Neural cell (in vitro differentiated cells): ENCODE measurements at regions not wholly inside any gene's neighbourhood (a gene's known extent, or its start where the extent isn't known, plus 50 kb on each side); places are given as distances from the start of the nearest gene placed in this dataset.

ENCODE experiments used
- H2AFZ ChIP-seq: fragments of 200-600, 300-800 bp; sonication (generic), shearing (Covaris generic); 2 replicates; pipeline ENCODE4 v1.6.0; 2014; ENCODE audit warnings: low read depth, mild to moderate bottlenecking, antibody characterized with exemption, low read length, moderate library complexity
- H3F3A ChIP-seq: fragments of 200-600 bp; shearing (Covaris generic); 2 replicates; pipeline ENCODE4 v1.6.1; 2016; ENCODE audit warnings: mild to moderate bottlenecking, moderate library complexity, mixed read lengths, antibody characterized with exemption, low read length; ENCODE audit not compliant: insufficient read depth, poor library complexity, severe bottlenecking
- H3K27ac ChIP-seq: fragments of 200-600, 300-800 bp; sonication (generic), shearing (Covaris generic); 2 replicates; pipeline ENCODE4 v1.5.1; 2014; ENCODE audit warnings: mild to moderate bottlenecking, low read length, moderate library complexity
- H3K27me3 ChIP-seq: fragments of 300-800, 200-600 bp; sonication (generic), shearing (Covaris generic); 2 replicates; pipeline ENCODE4 v1.6.0; 2014; ENCODE audit warnings: mild to moderate bottlenecking, low read depth, low read length, moderate library complexity; ENCODE audit not compliant: insufficient read depth
- H3K36me3 ChIP-seq: fragments of 300-800, 200-600 bp; sonication (generic), shearing (Covaris generic); 2 replicates; pipeline ENCODE4 v1.5.1; 2014; ENCODE audit warnings: mild to moderate bottlenecking, antibody characterized with exemption, low read length, moderate library complexity; ENCODE audit not compliant: insufficient read depth
- H3K4me2 ChIP-seq: fragments of 300-800, 200-600 bp; sonication (generic), shearing (Covaris generic); 2 replicates; pipeline ENCODE4 v1.6.0; 2014; ENCODE audit warnings: mild to moderate bottlenecking, low read length
- H3K4me3 ChIP-seq: fragments of 300-800, 200-600 bp; sonication (generic), shearing (Covaris generic); 2 replicates; pipeline ENCODE4 v1.5.1; 2014; ENCODE audit warnings: mild to moderate bottlenecking, low read length, moderate library complexity
- H3K79me2 ChIP-seq: fragments of 200-600 bp; shearing (Covaris generic); replicated peaks from 2 replicates; pipeline ENCODE4 v1.6.0; 2014; ENCODE audit warnings: mild to moderate bottlenecking, low read length, moderate library complexity; ENCODE audit not compliant: insufficient read depth
- H3K9ac ChIP-seq: fragments of 300-800, 200-600 bp; sonication (generic), shearing (Covaris generic); 2 replicates; pipeline ENCODE4 v1.6.1; 2016; ENCODE audit warnings: mild to moderate bottlenecking, low read length, mixed read lengths
- H3K9me2 ChIP-seq: fragments of 200-600 bp; shearing (Covaris generic); 2 replicates; pipeline ENCODE4 v1.6.1; 2016; ENCODE audit warnings: mild to moderate bottlenecking, low read length, mixed read lengths; ENCODE audit not compliant: insufficient read depth
- H3K9me3 ChIP-seq: fragments of 200-600, 300-800 bp; sonication (generic), shearing (Covaris generic); 2 replicates; pipeline ENCODE4 v1.6.1; 2016; ENCODE audit warnings: mild to moderate bottlenecking, mixed run types, low read length, moderate library complexity, mixed read lengths
- H4K20me1 ChIP-seq: fragments of 200-600 bp; shearing (Covaris generic); 2 replicates; pipeline ENCODE4 v1.6.1; 2016; ENCODE audit warnings: mild to moderate bottlenecking, mixed run types; ENCODE audit not compliant: insufficient read depth
- CTCF ChIP-seq: fragments of 450-650 bp; IDR thresholded peaks from 2 replicates; pipeline ENCODE4 v1.5.1; 2014; ENCODE audit warnings: antibody characterized with exemption, mild to moderate bottlenecking, moderate library complexity; ENCODE audit not compliant: poor library complexity, severe bottlenecking
- EP300 ChIP-seq: fragments of 450-650 bp; conservative IDR thresholded peaks from 2 replicates; pipeline ENCODE4 v1.6.1; 2014; ENCODE audit warnings: antibody characterized with exemption, mild to moderate bottlenecking, moderate library complexity; ENCODE audit not compliant: poor library complexity, severe bottlenecking
- EZH2 ChIP-seq: fragments of 200-600, 300-800 bp; shearing (Covaris generic), sonication (generic); IDR thresholded peaks from 2 replicates; pipeline ENCODE4 v1.6.1; 2014; ENCODE audit warnings: antibody characterized with exemption, low read length, borderline replicate concordance, mild to moderate bottlenecking; ENCODE audit not compliant: insufficient read depth, poor library complexity, severe bottlenecking
- MXI1 ChIP-seq: fragments of 450-650 bp; conservative IDR thresholded peaks from 2 replicates; pipeline ENCODE4 v1.6.1; 2014; ENCODE audit warnings: antibody characterized with exemption, mild to moderate bottlenecking; ENCODE audit not compliant: poor library complexity, severe bottlenecking
- POLR2AphosphoS5 ChIP-seq: IDR thresholded peaks from 2 replicates; pipeline ENCODE4 v1.6.1; 2012
- RAD21 ChIP-seq: fragments of 450-650 bp; conservative IDR thresholded peaks from 2 replicates; pipeline ENCODE4 v1.6.1; 2014; ENCODE audit warnings: antibody characterized with exemption, mild to moderate bottlenecking, moderate library complexity
- SMC3 ChIP-seq: fragments of 450-650 bp; conservative IDR thresholded peaks from 2 replicates; pipeline ENCODE4 v1.6.1; 2014; ENCODE audit warnings: antibody characterized with exemption, mild to moderate bottlenecking, moderate library complexity; ENCODE audit not compliant: poor library complexity
- TAF1 ChIP-seq: IDR thresholded peaks from 2 replicates; pipeline ENCODE4 v1.6.1; 2012; ENCODE audit warnings: low read depth
- TF ChIP-seq, protein P1 (sequence below): IDR thresholded peaks from 2 replicates; pipeline ENCODE4 v1.6.1; 2012; ENCODE audit warnings: borderline replicate concordance

DNA sequence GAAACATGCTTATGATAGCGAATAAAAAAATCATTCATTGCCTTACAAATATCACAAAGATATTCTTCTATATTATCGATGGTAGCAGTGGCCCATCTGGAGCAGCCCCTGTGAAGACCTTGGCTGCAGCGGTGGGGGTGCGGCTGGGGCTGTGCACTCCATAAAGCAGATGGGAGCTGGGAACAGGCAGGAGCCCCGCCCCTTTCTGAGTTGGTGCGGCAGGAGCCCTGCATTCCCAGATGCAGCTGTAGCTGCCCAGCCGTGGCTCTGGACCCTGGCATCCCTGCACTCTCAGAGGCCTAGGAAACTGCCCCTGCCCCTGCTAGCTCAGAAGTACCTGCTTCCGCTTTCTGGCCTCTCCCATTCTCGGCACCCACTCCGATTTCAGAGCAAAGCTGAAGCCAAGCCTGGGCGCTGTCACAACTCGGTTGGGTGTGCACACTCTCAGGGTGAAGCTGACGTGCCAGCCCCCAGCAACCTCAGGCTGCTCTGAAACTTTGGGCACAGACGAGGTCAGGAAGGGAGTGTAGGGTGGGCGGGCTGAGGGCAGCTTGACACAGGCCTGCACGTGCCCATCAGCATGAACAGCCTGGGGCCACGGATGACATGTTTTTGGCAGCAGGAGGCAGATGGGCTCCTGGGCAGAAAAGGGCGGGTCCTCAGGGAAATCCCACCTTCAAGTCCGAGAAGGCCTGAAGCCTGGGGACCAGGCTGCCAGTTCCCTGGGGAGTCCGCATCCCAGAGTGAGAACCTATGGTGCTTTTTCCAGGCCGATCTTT, 1440.8 kb upstream of the ACO1 start:
- H3K27ac ChIP-seq, result no peak overlapping the region
- no peaks in the 10 kb centered on the region for H4K20me1 ChIP-seq
- H2AFZ ChIP-seq, result no peak overlapping the region
- no peak overlapping the region for H3K4me3 ChIP-seq
- H3F3A ChIP-seq, result no peaks in the 10 kb centered on the region
- H3K9me3 ChIP-seq, result no peaks in the 10 kb centered on the region
- no peaks in the 10 kb centered on the region for H3K9me2 ChIP-seq
- H3K4me2 ChIP-seq, result no peak overlapping the region
- no peaks in the 10 kb centered on the region for H3K79me2 ChIP-seq
- no peaks in the 10 kb centered on the region for H3K27me3 ChIP-seq
- H3K36me3 ChIP-seq, result no peaks in the 10 kb centered on the region
- H3K9ac ChIP-seq, result no peak overlapping the region
- TF ChIP-seq CTCF (no peak), EP300 (no peak), SMC3 (no peak), POLR2AphosphoS5 (no peak), MXI1 (no peak), TAF1 (no peak), EZH2 (no peak), RAD21 (no peak)
- TF ChIP-seq, protein P1, sequence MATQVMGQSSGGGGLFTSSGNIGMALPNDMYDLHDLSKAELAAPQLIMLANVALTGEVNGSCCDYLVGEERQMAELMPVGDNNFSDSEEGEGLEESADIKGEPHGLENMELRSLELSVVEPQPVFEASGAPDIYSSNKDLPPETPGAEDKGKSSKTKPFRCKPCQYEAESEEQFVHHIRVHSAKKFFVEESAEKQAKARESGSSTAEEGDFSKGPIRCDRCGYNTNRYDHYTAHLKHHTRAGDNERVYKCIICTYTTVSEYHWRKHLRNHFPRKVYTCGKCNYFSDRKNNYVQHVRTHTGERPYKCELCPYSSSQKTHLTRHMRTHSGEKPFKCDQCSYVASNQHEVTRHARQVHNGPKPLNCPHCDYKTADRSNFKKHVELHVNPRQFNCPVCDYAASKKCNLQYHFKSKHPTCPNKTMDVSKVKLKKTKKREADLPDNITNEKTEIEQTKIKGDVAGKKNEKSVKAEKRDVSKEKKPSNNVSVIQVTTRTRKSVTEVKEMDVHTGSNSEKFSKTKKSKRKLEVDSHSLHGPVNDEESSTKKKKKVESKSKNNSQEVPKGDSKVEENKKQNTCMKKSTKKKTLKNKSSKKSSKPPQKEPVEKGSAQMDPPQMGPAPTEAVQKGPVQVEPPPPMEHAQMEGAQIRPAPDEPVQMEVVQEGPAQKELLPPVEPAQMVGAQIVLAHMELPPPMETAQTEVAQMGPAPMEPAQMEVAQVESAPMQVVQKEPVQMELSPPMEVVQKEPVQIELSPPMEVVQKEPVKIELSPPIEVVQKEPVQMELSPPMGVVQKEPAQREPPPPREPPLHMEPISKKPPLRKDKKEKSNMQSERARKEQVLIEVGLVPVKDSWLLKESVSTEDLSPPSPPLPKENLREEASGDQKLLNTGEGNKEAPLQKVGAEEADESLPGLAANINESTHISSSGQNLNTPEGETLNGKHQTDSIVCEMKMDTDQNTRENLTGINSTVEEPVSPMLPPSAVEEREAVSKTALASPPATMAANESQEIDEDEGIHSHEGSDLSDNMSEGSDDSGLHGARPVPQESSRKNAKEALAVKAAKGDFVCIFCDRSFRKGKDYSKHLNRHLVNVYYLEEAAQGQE, result no peak

- Histone ChIP-seq H3K9me2 (no peaks in the 10 kb centered on the region), H2AFZ (no peak overlapping the region), H3K9me3 (no peaks in the 10 kb centered on the region), H3K36me3 (no peaks in the 10 kb centered on the region), H3K9ac (no peak overlapping the region), H3K4me2 (no peak overlapping the region), H3K27ac (no peak overlapping the region), H3K4me3 (no peak overlapping the region), H3K27me3 (no peaks in the 10 kb centered on the region), H3F3A (no peaks in the 10 kb centered on the region), H3K79me2 (no peaks in the 10 kb centered on the region), H4K20me1 (no peaks in the 10 kb centered on the region)
- TF ChIP-seq, protein P1, result no peak
- TF ChIP-seq SMC3, result no peak
- TF ChIP-seq MXI1, result no peak
- no peak for TF ChIP-seq EP300
- TF ChIP-seq POLR2AphosphoS5, result no peak
- TF ChIP-seq RAD21, result no peak
- TF ChIP-seq TAF1, result no peak
- TF ChIP-seq CTCF, result no peak
- no peak for TF ChIP-seq EZH2
Measured at GRCh38 chr9:30944225-30944569, 1440.2 kb upstream of the ACO1 start.
